GM23338 (cell line): ENCODE measurements at regions not wholly inside any gene's neighbourhood (a gene's known extent, or its start where the extent isn't known, plus 50 kb on each side); places are given as distances from the start of the nearest gene placed in this dataset.

ENCODE experiments used
- ATAC-seq: fragments of 200-7000 bp; cut with Tn5 transposase; 3 replicates; pipeline ENCODE4 v1.9.1; 2020
- DNase-seq: peaks from one replicate; pipeline ENCODE4 v3.0.0-alpha.2; 2015; ENCODE audit warnings: low spot score
- H2AFZ ChIP-seq: fragments of 200-600 bp; sonication (generic); 2 replicates; pipeline ENCODE4 v1.8.0; 2016; ENCODE audit warnings: antibody characterized with exemption, mild to moderate bottlenecking, moderate library complexity
- H3F3A ChIP-seq: fragments of 200-600 bp; sonication (generic); replicated peaks from 2 replicates; pipeline ENCODE4 v1.8.0; 2017; ENCODE audit warnings: antibody characterized with exemption, mixed run types, low read depth
- H3K27ac ChIP-seq: fragments of 200-600 bp; sonication (generic); 2 replicates; pipeline ENCODE4 v1.6.1; 2016; ENCODE audit warnings: low read depth
- H3K27me3 ChIP-seq: fragments of 200-600 bp; sonication (generic); 2 replicates; pipeline ENCODE4 v1.8.0; 2016; ENCODE audit warnings: mild to moderate bottlenecking, mixed run types, moderate library complexity; ENCODE audit not compliant: insufficient read depth
- H3K36me3 ChIP-seq: fragments of 200-600 bp; sonication (generic); 2 replicates; pipeline ENCODE4 v1.8.0; 2016; ENCODE audit warnings: mild to moderate bottlenecking; ENCODE audit not compliant: insufficient read depth
- H3K4me1 ChIP-seq: fragments of 200-600 bp; sonication (generic); 2 replicates; pipeline ENCODE4 v1.8.0; 2016; ENCODE audit warnings: mild to moderate bottlenecking, moderate library complexity; ENCODE audit not compliant: insufficient read depth
- H3K4me2 ChIP-seq: fragments of 200-600 bp; sonication (generic); 2 replicates; pipeline ENCODE4 v1.7.1; 2017; ENCODE audit warnings: mixed run types
- H3K4me3 ChIP-seq: fragments of 200-600 bp; sonication (generic); 2 replicates; pipeline ENCODE4 v1.6.1; 2016; ENCODE audit warnings: mixed run types
- H3K79me2 ChIP-seq: fragments of 200-600 bp; sonication (generic); replicated peaks from 2 replicates; pipeline ENCODE4 v1.8.0; 2017; ENCODE audit warnings: mild to moderate bottlenecking; ENCODE audit not compliant: insufficient read depth
- H3K9me2 ChIP-seq: fragments of 200-600 bp; sonication (generic); 2 replicates; pipeline ENCODE4 v1.8.0; 2017; ENCODE audit not compliant: insufficient read depth
- H4K20me1 ChIP-seq: fragments of 200-600 bp; sonication (generic); replicated peaks from 2 replicates; pipeline ENCODE4 v1.8.0; 2017; ENCODE audit warnings: mild to moderate bottlenecking; ENCODE audit not compliant: insufficient read depth
- H3K27ac Mint-ChIP-seq: 2 replicates; pipeline ENCODE4 v1.8.0; 2020; ENCODE audit warnings: inconsistent platforms, mild to moderate bottlenecking, moderate library complexity, mixed read lengths
- H3K27me3 Mint-ChIP-seq: 3 replicates; pipeline ENCODE4 v1.8.0; 2022; ENCODE audit warnings: low read depth, mild to moderate bottlenecking, moderate library complexity, mixed read lengths, inconsistent platforms; ENCODE audit not compliant: insufficient read depth, poor library complexity
- H3K36me3 Mint-ChIP-seq: 3 replicates; pipeline ENCODE4 v1.8.0; 2021; ENCODE audit warnings: low read depth, mild to moderate bottlenecking, inconsistent platforms, moderate library complexity, mixed read lengths
- H3K4me1 Mint-ChIP-seq: 3 replicates; pipeline ENCODE4 v1.8.0; 2020; ENCODE audit warnings: mild to moderate bottlenecking, inconsistent platforms, mixed read lengths
- H3K4me3 Mint-ChIP-seq: 3 replicates; pipeline ENCODE4 v1.8.0; 2021; ENCODE audit warnings: moderate library complexity, mild to moderate bottlenecking, inconsistent platforms, mixed read lengths
- H3K9me3 Mint-ChIP-seq: 3 replicates; pipeline ENCODE4 v1.8.0; 2020; ENCODE audit warnings: moderate library complexity, mild to moderate bottlenecking, inconsistent platforms, mixed read lengths
- JUNB ChIP-seq: IDR thresholded peaks from one replicate; pipeline ENCODE4 v1.6.1; 2016; ENCODE audit warnings: antibody characterized with exemption; ENCODE audit not compliant: unreplicated experiment
- ZNF331 ChIP-seq: fragments of 250-450 bp; sonication (Bioruptor Pico); IDR thresholded peaks from 2 replicates; pipeline ENCODE4 v1.5.0; 2020; ENCODE audit warnings: low read depth, mild to moderate bottlenecking, moderate library complexity
- TF ChIP-seq, protein P1 (sequence below), 2 experiments: fragments of 200-600 bp in 1 of 2; sonication (generic) in 1 of 2; conservative IDR thresholded peaks; 2 replicates each; pipeline versions ENCODE4 v1.5.1 to v1.6.1; 2016 to 2017; ENCODE audit warnings: antibody characterized with exemption in 2 of 2, low read depth in 2 of 2, mild to moderate bottlenecking in 2 of 2, moderate library complexity in 1 of 2
- TF ChIP-seq, protein P2 (sequence below): fragments of 250-450 bp; sonication (Bioruptor Pico); IDR thresholded peaks from 2 replicates; pipeline ENCODE4 v1.5.0; 2020; ENCODE audit warnings: mild to moderate bottlenecking, moderate library complexity

DNA sequence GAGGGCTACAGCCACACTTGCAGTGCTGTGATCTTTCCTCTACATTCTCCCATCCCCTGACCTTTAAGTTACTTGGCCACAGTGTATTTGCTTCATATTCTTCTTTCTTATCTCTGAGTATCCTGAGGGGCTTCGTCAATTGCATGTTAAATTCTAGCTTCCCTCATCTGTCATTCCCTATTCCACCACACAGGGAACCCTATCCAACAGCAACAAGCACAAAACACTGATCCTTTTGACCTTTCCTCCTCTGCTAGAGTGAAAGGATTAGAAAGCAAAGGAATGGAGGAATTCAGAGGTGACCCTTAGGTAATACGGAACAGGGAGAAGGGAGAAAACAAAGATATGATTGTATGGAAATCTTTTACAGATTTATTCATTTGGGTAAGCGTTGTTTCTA, 1061.7 kb upstream of the TENM4 start:
- no peak overlapping the region for H3K4me2 ChIP-seq
- no peaks in the 10 kb centered on the region for H4K20me1 ChIP-seq
- no peaks in the 10 kb centered on the region for H3K27me3 ChIP-seq
- H3K9me3 Mint-ChIP-seq, result peaks cover 7% of the 10 kb centered on the region
- H3K27ac Mint-ChIP-seq, result no peak overlapping the region
- H3F3A ChIP-seq, result no peaks in the 10 kb centered on the region
- H3K27me3 Mint-ChIP-seq, result no peaks in the 10 kb centered on the region
- no peaks in the 10 kb centered on the region for H3K4me1 ChIP-seq
- no peak overlapping the region for H3K4me3 Mint-ChIP-seq
- ATAC-seq (peak; percentile 87), DNase-seq (peak; percentile 48)
- H3K36me3 Mint-ChIP-seq, result no peaks in the 10 kb centered on the region; the same call in 2 of the 3 replicates
- TF ChIP-seq, protein P1, sequence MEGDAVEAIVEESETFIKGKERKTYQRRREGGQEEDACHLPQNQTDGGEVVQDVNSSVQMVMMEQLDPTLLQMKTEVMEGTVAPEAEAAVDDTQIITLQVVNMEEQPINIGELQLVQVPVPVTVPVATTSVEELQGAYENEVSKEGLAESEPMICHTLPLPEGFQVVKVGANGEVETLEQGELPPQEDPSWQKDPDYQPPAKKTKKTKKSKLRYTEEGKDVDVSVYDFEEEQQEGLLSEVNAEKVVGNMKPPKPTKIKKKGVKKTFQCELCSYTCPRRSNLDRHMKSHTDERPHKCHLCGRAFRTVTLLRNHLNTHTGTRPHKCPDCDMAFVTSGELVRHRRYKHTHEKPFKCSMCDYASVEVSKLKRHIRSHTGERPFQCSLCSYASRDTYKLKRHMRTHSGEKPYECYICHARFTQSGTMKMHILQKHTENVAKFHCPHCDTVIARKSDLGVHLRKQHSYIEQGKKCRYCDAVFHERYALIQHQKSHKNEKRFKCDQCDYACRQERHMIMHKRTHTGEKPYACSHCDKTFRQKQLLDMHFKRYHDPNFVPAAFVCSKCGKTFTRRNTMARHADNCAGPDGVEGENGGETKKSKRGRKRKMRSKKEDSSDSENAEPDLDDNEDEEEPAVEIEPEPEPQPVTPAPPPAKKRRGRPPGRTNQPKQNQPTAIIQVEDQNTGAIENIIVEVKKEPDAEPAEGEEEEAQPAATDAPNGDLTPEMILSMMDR (conservative IDR thresholded peaks at IDR 0.05; ENCODE audit: low read depth in 2 of 2), result peak; percentile 3 to 37; a peak in 1 of 4 replicates
- TF ChIP-seq, protein P2, sequence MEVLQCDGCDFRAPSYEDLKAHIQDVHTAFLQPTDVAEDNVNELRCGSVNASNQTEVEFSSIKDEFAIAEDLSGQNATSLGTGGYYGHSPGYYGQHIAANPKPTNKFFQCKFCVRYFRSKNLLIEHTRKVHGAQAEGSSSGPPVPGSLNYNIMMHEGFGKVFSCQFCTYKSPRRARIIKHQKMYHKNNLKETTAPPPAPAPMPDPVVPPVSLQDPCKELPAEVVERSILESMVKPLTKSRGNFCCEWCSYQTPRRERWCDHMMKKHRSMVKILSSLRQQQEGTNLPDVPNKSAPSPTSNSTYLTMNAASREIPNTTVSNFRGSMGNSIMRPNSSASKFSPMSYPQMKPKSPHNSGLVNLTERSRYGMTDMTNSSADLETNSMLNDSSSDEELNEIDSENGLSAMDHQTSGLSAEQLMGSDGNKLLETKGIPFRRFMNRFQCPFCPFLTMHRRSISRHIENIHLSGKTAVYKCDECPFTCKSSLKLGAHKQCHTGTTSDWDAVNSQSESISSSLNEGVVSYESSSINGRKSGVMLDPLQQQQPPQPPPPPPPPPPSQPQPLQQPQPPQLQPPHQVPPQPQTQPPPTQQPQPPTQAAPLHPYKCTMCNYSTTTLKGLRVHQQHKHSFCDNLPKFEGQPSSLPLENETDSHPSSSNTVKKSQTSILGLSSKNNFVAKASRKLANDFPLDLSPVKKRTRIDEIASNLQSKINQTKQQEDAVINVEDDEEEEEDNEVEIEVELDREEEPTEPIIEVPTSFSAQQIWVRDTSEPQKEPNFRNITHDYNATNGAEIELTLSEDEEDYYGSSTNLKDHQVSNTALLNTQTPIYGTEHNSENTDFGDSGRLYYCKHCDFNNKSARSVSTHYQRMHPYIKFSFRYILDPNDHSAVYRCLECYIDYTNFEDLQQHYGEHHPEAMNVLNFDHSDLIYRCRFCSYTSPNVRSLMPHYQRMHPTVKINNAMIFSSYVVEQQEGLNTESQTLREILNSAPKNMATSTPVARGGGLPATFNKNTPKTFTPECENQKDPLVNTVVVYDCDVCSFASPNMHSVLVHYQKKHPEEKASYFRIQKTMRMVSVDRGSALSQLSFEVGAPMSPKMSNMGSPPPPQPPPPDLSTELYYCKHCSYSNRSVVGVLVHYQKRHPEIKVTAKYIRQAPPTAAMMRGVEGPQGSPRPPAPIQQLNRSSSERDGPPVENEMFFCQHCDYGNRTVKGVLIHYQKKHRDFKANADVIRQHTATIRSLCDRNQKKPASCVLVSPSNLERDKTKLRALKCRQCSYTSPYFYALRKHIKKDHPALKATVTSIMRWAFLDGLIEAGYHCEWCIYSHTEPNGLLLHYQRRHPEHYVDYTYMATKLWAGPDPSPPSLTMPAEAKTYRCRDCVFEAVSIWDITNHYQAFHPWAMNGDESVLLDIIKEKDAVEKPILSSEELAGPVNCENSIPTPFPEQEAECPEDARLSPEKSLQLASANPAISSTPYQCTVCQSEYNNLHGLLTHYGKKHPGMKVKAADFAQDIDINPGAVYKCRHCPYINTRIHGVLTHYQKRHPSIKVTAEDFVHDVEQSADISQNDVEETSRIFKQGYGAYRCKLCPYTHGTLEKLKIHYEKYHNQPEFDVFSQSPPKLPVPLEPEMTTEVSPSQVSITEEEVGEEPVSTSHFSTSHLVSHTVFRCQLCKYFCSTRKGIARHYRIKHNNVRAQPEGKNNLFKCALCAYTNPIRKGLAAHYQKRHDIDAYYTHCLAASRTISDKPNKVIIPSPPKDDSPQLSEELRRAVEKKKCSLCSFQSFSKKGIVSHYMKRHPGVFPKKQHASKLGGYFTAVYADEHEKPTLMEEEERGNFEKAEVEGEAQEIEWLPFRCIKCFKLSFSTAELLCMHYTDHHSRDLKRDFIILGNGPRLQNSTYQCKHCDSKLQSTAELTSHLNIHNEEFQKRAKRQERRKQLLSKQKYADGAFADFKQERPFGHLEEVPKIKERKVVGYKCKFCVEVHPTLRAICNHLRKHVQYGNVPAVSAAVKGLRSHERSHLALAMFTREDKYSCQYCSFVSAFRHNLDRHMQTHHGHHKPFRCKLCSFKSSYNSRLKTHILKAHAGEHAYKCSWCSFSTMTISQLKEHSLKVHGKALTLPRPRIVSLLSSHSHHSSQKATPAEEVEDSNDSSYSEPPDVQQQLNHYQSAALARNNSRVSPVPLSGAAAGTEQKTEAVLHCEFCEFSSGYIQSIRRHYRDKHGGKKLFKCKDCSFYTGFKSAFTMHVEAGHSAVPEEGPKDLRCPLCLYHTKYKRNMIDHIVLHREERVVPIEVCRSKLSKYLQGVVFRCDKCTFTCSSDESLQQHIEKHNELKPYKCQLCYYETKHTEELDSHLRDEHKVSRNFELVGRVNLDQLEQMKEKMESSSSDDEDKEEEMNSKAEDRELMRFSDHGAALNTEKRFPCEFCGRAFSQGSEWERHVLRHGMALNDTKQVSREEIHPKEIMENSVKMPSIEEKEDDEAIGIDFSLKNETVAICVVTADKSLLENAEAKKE (CRISPR knock-in tag), result no peak
- H3K9me2 ChIP-seq, result no peaks in the 10 kb centered on the region; the same call in 1 of the 2 replicates
- H2AFZ ChIP-seq, result no peak overlapping the region
- no peaks in the 10 kb centered on the region for H3K36me3 ChIP-seq
- H3K4me1 Mint-ChIP-seq, result peaks cover 4% of the 10 kb centered on the region; the same call in 2 of the 3 replicates
- no peak overlapping the region for H3K27ac ChIP-seq
- no peaks in the 10 kb centered on the region for H3K79me2 ChIP-seq
- H3K4me3 ChIP-seq, result no peak overlapping the region

- Mint-ChIP-seq H3K9me3 (peaks cover 6% of the 10 kb centered on the region; the same call in 2 of the 3 replicates), H3K36me3 (no peaks in the 10 kb centered on the region; the same call in 2 of the 3 replicates), H3K4me1 (no peaks in the 10 kb centered on the region), H3K27ac (no peak overlapping the region), H3K27me3 (no peaks in the 10 kb centered on the region), H3K4me3 (no peak overlapping the region)
- no peak overlapping the region for H3K4me2 ChIP-seq
- no peak overlapping the region for H2AFZ ChIP-seq
- H3K9me2 ChIP-seq, result peaks cover 8% of the 10 kb centered on the region; the same call in 1 of the 2 replicates
- no peaks in the 10 kb centered on the region for H4K20me1 ChIP-seq
- no peak overlapping the region for H3K27ac ChIP-seq
- ATAC-seq, result no peak
- DNase-seq, result no peak
- H3K4me3 ChIP-seq, result no peak overlapping the region
- H3K79me2 ChIP-seq, result no peaks in the 10 kb centered on the region
- H3F3A ChIP-seq, result no peaks in the 10 kb centered on the region
- H3K27me3 ChIP-seq, result no peaks in the 10 kb centered on the region
- H3K4me1 ChIP-seq, result no peaks in the 10 kb centered on the region
- no peaks in the 10 kb centered on the region for H3K36me3 ChIP-seq
- TF ChIP-seq JUNB, result no peak
- TF ChIP-seq ZNF331 (CRISPR knock-in tag), result no peak
- TF ChIP-seq, protein P2 (CRISPR knock-in tag), result no peak
Observed at GRCh38 chr11:80495116-80495515, 1054.3 kb upstream of the TENM4 start.
